Panc1 (cell line): ENCODE measurements at regions not wholly inside any gene's neighbourhood (a gene's known extent, or its start where the extent isn't known, plus 50 kb on each side); places are given as distances from the start of the nearest gene placed in this dataset.
"Not testable (repeated sequence)": the region's sequence is repeated elsewhere in the genome, so short reads cannot be mapped to it uniquely, and the experiment has no call there.

ENCODE experiments used
- CTCF ChIP-seq: fragments of 450-650 bp; IDR thresholded peaks from 2 replicates; pipeline ENCODE4 v1.5.1; 2017; ENCODE audit warnings: mild to moderate bottlenecking
- TCF7L2 ChIP-seq: IDR thresholded peaks from 2 replicates; pipeline ENCODE4 v1.6.1; 2011; ENCODE audit warnings: mild to moderate bottlenecking, low read depth, low read length, inconsistent platforms

- TF ChIP-seq CTCF, TCF7L2: not testable (repeated sequence)
Measured at GRCh38 chr13:44055681-44056080, 176.0 kb downstream of the LACC1 start.
